ENCODE measurements at regions not wholly inside any gene's neighbourhood (a gene's known extent, or its start where the extent isn't known, plus 50 kb on each side); places are given as distances from the start of the nearest gene placed in this dataset.

DNA sequence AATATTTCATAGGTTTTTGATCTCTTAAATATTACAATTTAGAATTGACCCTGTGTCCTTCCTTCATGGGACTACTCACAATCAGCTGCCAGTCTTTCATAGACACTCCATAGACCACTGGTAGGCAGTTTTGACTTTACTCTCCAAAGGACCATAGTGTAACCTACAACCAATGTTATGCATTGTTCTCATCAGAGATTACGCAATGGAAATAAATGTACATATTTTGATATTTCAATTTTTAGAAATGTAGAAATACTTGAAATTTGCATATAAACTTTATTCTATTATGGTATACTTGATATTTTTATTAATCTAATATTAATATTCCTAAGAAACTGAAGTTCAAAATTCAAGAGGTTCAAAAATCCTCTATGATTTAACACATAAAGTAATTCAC, 446.4 kb upstream of the KCND2 start:
- no peak overlapping the region for H3K4me2 ChIP-seq (ENCODE audit: insufficient read depth, low read length)
- no peaks in the 10 kb centered on the region for H3K36me3 ChIP-seq (ENCODE audit: insufficient read depth, low read length)
- TF ChIP-seq EZH2 (IDR thresholded peaks at IDR 0.05; ENCODE audit: borderline replicate concordance, low read depth, low read length, severe bottlenecking), result no peak
- TF ChIP-seq, protein P1, sequence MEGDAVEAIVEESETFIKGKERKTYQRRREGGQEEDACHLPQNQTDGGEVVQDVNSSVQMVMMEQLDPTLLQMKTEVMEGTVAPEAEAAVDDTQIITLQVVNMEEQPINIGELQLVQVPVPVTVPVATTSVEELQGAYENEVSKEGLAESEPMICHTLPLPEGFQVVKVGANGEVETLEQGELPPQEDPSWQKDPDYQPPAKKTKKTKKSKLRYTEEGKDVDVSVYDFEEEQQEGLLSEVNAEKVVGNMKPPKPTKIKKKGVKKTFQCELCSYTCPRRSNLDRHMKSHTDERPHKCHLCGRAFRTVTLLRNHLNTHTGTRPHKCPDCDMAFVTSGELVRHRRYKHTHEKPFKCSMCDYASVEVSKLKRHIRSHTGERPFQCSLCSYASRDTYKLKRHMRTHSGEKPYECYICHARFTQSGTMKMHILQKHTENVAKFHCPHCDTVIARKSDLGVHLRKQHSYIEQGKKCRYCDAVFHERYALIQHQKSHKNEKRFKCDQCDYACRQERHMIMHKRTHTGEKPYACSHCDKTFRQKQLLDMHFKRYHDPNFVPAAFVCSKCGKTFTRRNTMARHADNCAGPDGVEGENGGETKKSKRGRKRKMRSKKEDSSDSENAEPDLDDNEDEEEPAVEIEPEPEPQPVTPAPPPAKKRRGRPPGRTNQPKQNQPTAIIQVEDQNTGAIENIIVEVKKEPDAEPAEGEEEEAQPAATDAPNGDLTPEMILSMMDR (IDR thresholded peaks at IDR 0.05; ENCODE audit: borderline replicate concordance, extremely low read depth, low read length, poor library complexity, severe bottlenecking), result no peak
- DNase-seq, result no peak
- no peaks in the 10 kb centered on the region for H4K20me1 ChIP-seq (ENCODE audit: insufficient read depth, low read length)
- H3K27me3 ChIP-seq (ENCODE audit: insufficient read depth, low read length, poor library complexity), result no peaks in the 10 kb centered on the region
- no peaks in the 10 kb centered on the region for H3K9me3 ChIP-seq (ENCODE audit: insufficient read depth, low read length, severe bottlenecking)
- H3K9ac ChIP-seq (ENCODE audit: low read depth, low read length), result no peak overlapping the region
- ATAC-seq (ENCODE audit: insufficient read depth, low read depth), result no peak
- no peak overlapping the region for H2AFZ ChIP-seq (ENCODE audit: low read depth, low read length)
- H3K27ac ChIP-seq (ENCODE audit: low read length), result no peak overlapping the region
- no peak overlapping the region for H3K4me3 ChIP-seq (ENCODE audit: low read depth in 1 of 2, low read length in 2 of 2)
- H3K79me2 ChIP-seq (ENCODE audit: insufficient read depth, low read length), result no peaks in the 10 kb centered on the region
- no peaks in the 10 kb centered on the region for H3K4me1 ChIP-seq (ENCODE audit: insufficient read depth, low read length)

DNA sequence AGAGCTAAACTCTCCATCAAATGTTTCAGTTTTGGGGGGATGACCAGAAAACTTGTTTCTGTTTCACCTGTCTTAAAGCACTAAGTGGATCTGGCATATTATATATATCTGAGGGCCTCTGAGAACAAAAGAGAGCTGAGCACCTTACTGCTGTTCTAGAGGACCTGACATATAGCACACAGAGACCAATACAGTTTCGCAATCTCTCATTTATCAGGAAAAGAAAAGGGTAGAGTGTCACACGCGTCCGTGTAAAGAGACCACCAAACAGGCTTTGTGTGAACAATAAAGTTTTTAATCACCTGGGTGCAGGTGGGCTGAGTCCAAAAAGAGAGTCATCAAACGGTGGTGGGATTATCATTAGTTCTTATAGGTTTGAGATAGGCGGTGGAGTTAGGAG, 434.5 kb upstream of the KCND2 start:
- Histone ChIP-seq H3K27me3 (ENCODE audit: insufficient read depth, low read length, poor library complexity) (no peaks in the 10 kb centered on the region), H2AFZ (ENCODE audit: low read depth, low read length) (no peak overlapping the region), H3K4me3 (ENCODE audit: low read depth in 1 of 2, low read length in 2 of 2) (no peak overlapping the region), H3K9ac (ENCODE audit: low read depth, low read length) (no peak overlapping the region), H4K20me1 (ENCODE audit: insufficient read depth, low read length) (no peaks in the 10 kb centered on the region), H3K79me2 (ENCODE audit: insufficient read depth, low read length) (no peaks in the 10 kb centered on the region), H3K36me3 (ENCODE audit: insufficient read depth, low read length) (no peaks in the 10 kb centered on the region), H3K27ac (ENCODE audit: low read length) (no peak overlapping the region), H3K9me3 (ENCODE audit: insufficient read depth, low read length, severe bottlenecking) (no peaks in the 10 kb centered on the region), H3K4me2 (ENCODE audit: insufficient read depth, low read length) (no peak overlapping the region), H3K4me1 (ENCODE audit: insufficient read depth, low read length) (no peaks in the 10 kb centered on the region)
- DNase-seq (no peak), ATAC-seq (ENCODE audit: insufficient read depth, low read depth) (no peak)
- TF ChIP-seq, protein P1 (IDR thresholded peaks at IDR 0.05; ENCODE audit: borderline replicate concordance, extremely low read depth, low read length, poor library complexity, severe bottlenecking), result no peak
- no peak for TF ChIP-seq EZH2 (IDR thresholded peaks at IDR 0.05; ENCODE audit: borderline replicate concordance, low read depth, low read length, severe bottlenecking)

DNA sequence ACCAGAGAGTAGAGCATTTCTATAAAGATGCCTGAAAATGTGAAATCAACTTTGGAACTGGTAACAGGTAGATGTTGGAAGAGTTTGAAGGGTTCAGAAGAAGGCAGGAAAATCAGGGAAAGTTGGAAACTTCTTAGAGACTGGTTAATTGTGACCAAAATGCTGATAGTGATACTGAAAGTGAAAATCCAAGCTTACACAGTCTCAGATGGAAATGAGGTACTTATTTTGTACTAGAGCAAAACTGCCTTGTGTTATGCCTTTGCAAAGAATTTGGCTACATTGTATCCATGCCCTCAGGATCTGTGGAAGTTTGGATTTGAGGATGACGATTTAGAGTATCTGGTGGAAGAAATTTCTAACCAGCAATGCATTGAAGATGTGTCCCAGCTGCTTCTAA, 430.6 kb upstream of the KCND2 start:
- H3K4me1 ChIP-seq (ENCODE audit: insufficient read depth, low read length), result no peaks in the 10 kb centered on the region
- H3K79me2 ChIP-seq (ENCODE audit: insufficient read depth, low read length), result no peaks in the 10 kb centered on the region
- no peak for TF ChIP-seq EZH2 (IDR thresholded peaks at IDR 0.05; ENCODE audit: borderline replicate concordance, low read depth, low read length, severe bottlenecking)
- TF ChIP-seq, protein P1 (IDR thresholded peaks at IDR 0.05; ENCODE audit: borderline replicate concordance, extremely low read depth, low read length, poor library complexity, severe bottlenecking), result no peak
- H3K4me3 ChIP-seq (ENCODE audit: low read depth in 1 of 2, low read length in 2 of 2), result no peak overlapping the region
- DNase-seq (no peak), ATAC-seq (ENCODE audit: insufficient read depth, low read depth) (no peak)
- no peak overlapping the region for H3K4me2 ChIP-seq (ENCODE audit: insufficient read depth, low read length)
- H3K27me3 ChIP-seq (ENCODE audit: insufficient read depth, low read length, poor library complexity), result no peaks in the 10 kb centered on the region
- H3K36me3 ChIP-seq (ENCODE audit: insufficient read depth, low read length), result no peaks in the 10 kb centered on the region
- H3K9ac ChIP-seq (ENCODE audit: low read depth, low read length), result no peak overlapping the region
- H3K9me3 ChIP-seq (ENCODE audit: insufficient read depth, low read length, severe bottlenecking), result no peaks in the 10 kb centered on the region
- no peak overlapping the region for H3K27ac ChIP-seq (ENCODE audit: low read length)
- no peaks in the 10 kb centered on the region for H4K20me1 ChIP-seq (ENCODE audit: insufficient read depth, low read length)
- no peak overlapping the region for H2AFZ ChIP-seq (ENCODE audit: low read depth, low read length)

DNA sequence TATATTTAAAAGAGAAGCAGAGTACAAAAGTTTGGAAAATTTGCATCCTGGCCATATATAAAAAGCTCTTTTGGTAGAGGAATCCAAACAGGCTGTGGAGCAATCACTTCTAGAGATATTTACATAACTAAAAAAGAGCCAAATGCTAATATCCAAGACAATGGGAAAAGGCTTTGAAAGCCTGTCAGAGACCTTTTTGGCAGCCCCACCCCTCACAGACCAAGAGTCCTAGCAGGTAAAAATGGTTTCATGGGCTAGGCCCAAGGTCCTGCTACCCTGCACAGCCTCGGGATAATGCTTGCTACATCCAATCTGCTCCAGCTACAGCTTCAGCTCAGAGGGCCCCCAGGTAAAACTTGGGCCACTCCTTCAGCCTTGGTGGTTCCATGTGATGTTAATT, 430.2 kb upstream of the KCND2 start:
- H3K27me3 ChIP-seq (ENCODE audit: insufficient read depth, low read length, poor library complexity), result no peaks in the 10 kb centered on the region
- ATAC-seq (ENCODE audit: insufficient read depth, low read depth) (no peak), DNase-seq (no peak)
- no peaks in the 10 kb centered on the region for H4K20me1 ChIP-seq (ENCODE audit: insufficient read depth, low read length)
- H3K79me2 ChIP-seq (ENCODE audit: insufficient read depth, low read length), result no peaks in the 10 kb centered on the region
- H3K27ac ChIP-seq (ENCODE audit: low read length), result no peak overlapping the region
- no peak overlapping the region for H3K9ac ChIP-seq (ENCODE audit: low read depth, low read length)
- no peak overlapping the region for H3K4me3 ChIP-seq (ENCODE audit: low read depth in 1 of 2, low read length in 2 of 2)
- no peak overlapping the region for H2AFZ ChIP-seq (ENCODE audit: low read depth, low read length)
- H3K4me1 ChIP-seq (ENCODE audit: insufficient read depth, low read length), result no peaks in the 10 kb centered on the region
- H3K9me3 ChIP-seq (ENCODE audit: insufficient read depth, low read length, severe bottlenecking), result no peaks in the 10 kb centered on the region
- no peaks in the 10 kb centered on the region for H3K36me3 ChIP-seq (ENCODE audit: insufficient read depth, low read length)
- TF ChIP-seq, protein P1 (IDR thresholded peaks at IDR 0.05; ENCODE audit: borderline replicate concordance, extremely low read depth, low read length, poor library complexity, severe bottlenecking), result no peak
- no peak for TF ChIP-seq EZH2 (IDR thresholded peaks at IDR 0.05; ENCODE audit: borderline replicate concordance, low read depth, low read length, severe bottlenecking)
- H3K4me2 ChIP-seq (ENCODE audit: insufficient read depth, low read length), result no peak overlapping the region

All from DND-41 (cell line).